ENCODE measurements at regions not wholly inside any gene's neighbourhood (a gene's known extent, or its start where the extent isn't known, plus 50 kb on each side); places are given as distances from the start of the nearest gene placed in this dataset.
A peak's percentile ranks its signal among the peaks of the same experiment; 100 is the strongest.

DNA sequence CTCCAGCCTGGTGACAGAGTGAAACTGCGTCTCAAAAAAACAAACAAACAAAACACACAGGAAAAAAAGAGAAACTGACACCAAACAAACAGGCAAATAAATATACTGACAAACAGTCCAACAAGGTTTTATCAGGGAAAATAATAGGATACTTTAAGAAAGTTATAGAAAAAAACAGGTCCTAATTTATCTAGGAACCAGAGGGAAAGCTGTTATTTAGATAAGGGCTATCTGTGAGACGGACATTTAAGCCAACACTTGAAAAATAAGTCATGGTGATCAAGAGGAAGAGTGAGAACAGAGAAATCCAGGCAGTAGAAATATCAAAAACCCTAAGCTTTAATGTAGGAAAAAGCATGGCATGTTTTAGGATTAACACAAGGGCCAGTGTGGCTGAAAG, 68.9 kb downstream of the FAM217A start:
- no peak for TF ChIP-seq CTCF (IDR thresholded peaks at IDR 0.05)
- ATAC-seq, result no peak

GRCh38 chr6:4010689-4011090, 68.2 kb downstream of the FAM217A start:
- TF ChIP-seq CTCF (IDR thresholded peaks at IDR 0.05), result no peak
- ATAC-seq, result peak in 3 of 8 donors; percentile 19 to 29 (median 23)

More for the DNA sequence above, 68.9 kb downstream of the FAM217A start:
- Histone ChIP-seq H3K27me3 (no peaks in the 10 kb centered on the region), H3K36me3 (peaks cover 0 to 35% (median 0%) of the 10 kb centered on the region in 9 donors), H3K4me1 (peaks cover 0 to 33% (median 15%) of the 10 kb centered on the region in 9 donors), H3K27ac (no peak overlapping the region), H3K9me3 (no peaks in the 10 kb centered on the region), H3K4me3 (no peak overlapping the region)
- intact Hi-C loops (cut with DNase I), result no loop called here
- WGBS, 2 donors, result 58 to 70% methylated on average over 2 of the region's 2 CpGs
- DNase-seq, result no peak

GRCh38 chr6:4012826-4013225, 66.1 kb downstream of the FAM217A start:
- peaks cover 0 to 35% (median 0%) of the 10 kb centered on the region in 9 donors for H3K36me3 ChIP-seq

More at GRCh38 chr6:4010689-4011090, 68.2 kb downstream of the FAM217A start:
- 67 to 84% methylated on average over 3 of the region's 3 CpGs for WGBS, 2 donors
- no peak for DNase-seq
- no peaks in the 10 kb centered on the region for H3K27me3 ChIP-seq
- peaks cover 0 to 35% (median 0%) of the 10 kb centered on the region in 9 donors for H3K36me3 ChIP-seq
- H3K4me3 ChIP-seq, result no peak overlapping the region
- H3K9me3 ChIP-seq, result no peaks in the 10 kb centered on the region
- peaks cover 0 to 37% (median 15%) of the 10 kb centered on the region in 9 donors for H3K4me1 ChIP-seq
- H3K27ac ChIP-seq, result no peak overlapping the region
- intact Hi-C loops (cut with DNase I), result no loop called here

GRCh38 chr6:4017058-4017739, 61.7 kb downstream of the FAM217A start:
- DNase-seq (no peak), ATAC-seq (no peak)
- Histone ChIP-seq H3K36me3 (peaks cover 0 to 25% (median 0%) of the 10 kb centered on the region in 9 donors), H3K9me3 (no peaks in the 10 kb centered on the region), H3K4me1 (peaks cover 11 to 55% (median 36%) of the 10 kb centered on the region in 9 donors), H3K27me3 (no peaks in the 10 kb centered on the region), H3K27ac (peak overlapping the region; percentile 96 to 98 (median 96)), H3K4me3 (peak overlapping the region; percentile 67 to 89 (median 76))
- intact Hi-C loops (cut with DNase I), result no loop called here
- TF ChIP-seq CTCF (IDR thresholded peaks at IDR 0.05), result no peak
- WGBS, 2 donors, result 9 to 15% methylated on average over 2 of the region's 2 CpGs

More at GRCh38 chr6:4012826-4013225, 66.1 kb downstream of the FAM217A start:
- no peaks in the 10 kb centered on the region for H3K27me3 ChIP-seq
- 71 to 82% methylated on average over 2 of the region's 2 CpGs for WGBS, 2 donors
- H3K4me3 ChIP-seq, result no peak overlapping the region
- no peaks in the 10 kb centered on the region for H3K9me3 ChIP-seq
- intact Hi-C loops (cut with DNase I), result no loop called here
- H3K27ac ChIP-seq, result no peak overlapping the region
- no peak for DNase-seq
- no peak for TF ChIP-seq CTCF (IDR thresholded peaks at IDR 0.05)
- ATAC-seq, result no peak
- peaks cover 6 to 58% (median 32%) of the 10 kb centered on the region in 9 donors for H3K4me1 ChIP-seq

Data from heart right ventricle (tissue), 16 donors.